ENCODE measurements at regions not wholly inside any gene's neighbourhood (a gene's known extent, or its start where the extent isn't known, plus 50 kb on each side); places are given as distances from the start of the nearest gene placed in this dataset.

GRCh38 chr13:64534302-64534701, 2695.8 kb downstream of the PCDH9 start:
- TF ChIP-seq CTCF (IDR thresholded peaks at IDR 0.05) = no peak
- ATAC-seq (ENCODE audit: low FRiP score) (no peak), DNase-seq (ENCODE audit: low spot score) (no peak)

GRCh38 chr13:64531400-64531799, 2698.7 kb downstream of the PCDH9 start:
- ATAC-seq (ENCODE audit: low FRiP score) (no peak), DNase-seq (ENCODE audit: low spot score) (no peak)
- no peak for TF ChIP-seq CTCF (IDR thresholded peaks at IDR 0.05)

- DNase-seq (ENCODE audit: low spot score) (no peak), ATAC-seq (ENCODE audit: low FRiP score) (no peak)
- no peak for TF ChIP-seq CTCF (IDR thresholded peaks at IDR 0.05)
Measured at GRCh38 chr13:64529874-64530485, 2700.2 kb downstream of the PCDH9 start.

GRCh38 chr13:64528838-64529237, 2701.3 kb downstream of the PCDH9 start:
- DNase-seq (ENCODE audit: low spot score) = no peak
- ATAC-seq (ENCODE audit: low FRiP score) = no peak
- TF ChIP-seq CTCF (IDR thresholded peaks at IDR 0.05) = no peak

- ATAC-seq (ENCODE audit: low FRiP score) (no peak), DNase-seq (ENCODE audit: low spot score) (no peak)
- TF ChIP-seq CTCF (IDR thresholded peaks at IDR 0.05) = no peak
Measured at GRCh38 chr13:64527561-64527960, 2702.6 kb downstream of the PCDH9 start.

GRCh38 chr13:64525687-64526086, 2704.4 kb downstream of the PCDH9 start:
- TF ChIP-seq CTCF (IDR thresholded peaks at IDR 0.05) = no peak
- no peak for ATAC-seq (ENCODE audit: low FRiP score)
- no peak for DNase-seq (ENCODE audit: low spot score)

GRCh38 chr13:64510747-64511146, 2719.4 kb downstream of the PCDH9 start:
- TF ChIP-seq CTCF (IDR thresholded peaks at IDR 0.05) = no peak
- ATAC-seq (ENCODE audit: low FRiP score) (no peak), DNase-seq (ENCODE audit: low spot score) (no peak)

All from omental fat pad (tissue), 3 donors.